NCI-H2107 treated with DMSO at 0.1 percent for 48 hours (cell line): ENCODE measurements at regions not wholly inside any gene's neighbourhood (a gene's known extent, or its start where the extent isn't known, plus 50 kb on each side); places are given as distances from the start of the nearest gene placed in this dataset.
"Not testable (repeated sequence)": the region's sequence is repeated elsewhere in the genome, so short reads cannot be mapped to it uniquely, and the experiment has no call there.

Experiments used
- DNase-seq: peaks from one replicate; lab custom pipeline; 2025; ENCODE audit not compliant: unreplicated experiment; lab: John Stamatoyannopoulos, UW

- DNase-seq, result no peak
These were observed 91.4 kb downstream of the MOBP start for GRCh38 chr3:39558775-39559306.

- DNase-seq, result no peak
These were observed 92.1 kb downstream of the MOBP start for GRCh38 chr3:39559543-39559942.

GRCh38 chr3:39568508-39568907 is 101.0 kb downstream of the MOBP start:
- no peak for DNase-seq

- DNase-seq, result no peak
These were observed 101.6 kb downstream of the MOBP start for GRCh38 chr3:39569095-39569494.

- no peak for DNase-seq
These were observed 105.9 kb downstream of the MOBP start for GRCh38 chr3:39573392-39573791.

GRCh38 chr3:39577541-39577940 is 110.1 kb downstream of the MOBP start:
- DNase-seq, result no peak

GRCh38 chr3:39586215-39586614 is 118.7 kb downstream of the MOBP start:
- DNase-seq, result not testable (repeated sequence)

GRCh38 chr3:39587113-39587512 is 119.6 kb downstream of the MOBP start:
- DNase-seq, result no peak

- no peak for DNase-seq
These were observed 123.3 kb downstream of the MOBP start for GRCh38 chr3:39590806-39591205.

GRCh38 chr3:39592311-39593050 is 125.0 kb downstream of the MOBP start:
- no peak for DNase-seq

GRCh38 chr3:39593341-39593740 is 125.9 kb downstream of the MOBP start:
- DNase-seq, result no peak

- peak; percentile 0 for DNase-seq
These were observed 133.8 kb downstream of the MOBP start for GRCh38 chr3:39601241-39601640.

- no peak for DNase-seq
These were observed 138.4 kb downstream of the MOBP start for GRCh38 chr3:39605837-39606236.

GRCh38 chr3:39626198-39626597 is 158.7 kb downstream of the MOBP start:
- no peak for DNase-seq

- no peak for DNase-seq
These were observed 163.7 kb downstream of the MOBP start for GRCh38 chr3:39631136-39631535.

GRCh38 chr3:39637807-39638206 is 170.3 kb downstream of the MOBP start:
- no peak for DNase-seq

- no peak for DNase-seq
These were observed 170.8 kb downstream of the MOBP start for GRCh38 chr3:39638301-39638700.

- no peak for DNase-seq
These were observed 169.8 kb upstream of the MYRIP start for GRCh38 chr3:39639344-39640236.

GRCh38 chr3:39641274-39641673 is 168.1 kb upstream of the MYRIP start:
- DNase-seq, result no peak

GRCh38 chr3:39644176-39644575 is 165.2 kb upstream of the MYRIP start:
- no peak for DNase-seq

- DNase-seq, result not testable (repeated sequence)
These were observed 158.2 kb upstream of the MYRIP start for GRCh38 chr3:39651256-39651655.
